NCI-H2029 (cell line): ENCODE measurements at regions not wholly inside any gene's neighbourhood (a gene's known extent, or its start where the extent isn't known, plus 50 kb on each side); places are given as distances from the start of the nearest gene placed in this dataset.

Source experiments
- DNase-seq: peaks from one replicate; lab custom pipeline; 2025; lab: John Stamatoyannopoulos, UW

DNA sequence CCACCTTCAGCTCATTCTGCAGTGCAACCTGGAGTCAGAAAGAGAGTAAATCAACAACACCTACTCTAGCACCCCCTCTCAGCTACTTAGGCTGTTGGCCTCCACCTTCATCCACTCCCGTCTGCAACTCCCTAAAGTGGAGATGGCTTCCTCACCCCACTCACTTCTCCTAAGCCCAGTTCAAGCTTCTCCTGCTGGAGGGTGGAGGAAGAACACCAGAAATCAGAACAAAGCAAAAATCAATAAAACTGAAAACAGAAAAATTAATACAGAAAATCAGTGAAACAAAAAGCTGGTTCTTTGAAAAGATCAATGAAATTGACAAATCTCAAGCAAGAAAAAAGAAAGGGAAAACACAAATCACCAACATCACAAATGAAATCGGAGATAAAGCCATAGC, 191.7 kb downstream of the ANAPC1 start:
- no peak for DNase-seq

DNA sequence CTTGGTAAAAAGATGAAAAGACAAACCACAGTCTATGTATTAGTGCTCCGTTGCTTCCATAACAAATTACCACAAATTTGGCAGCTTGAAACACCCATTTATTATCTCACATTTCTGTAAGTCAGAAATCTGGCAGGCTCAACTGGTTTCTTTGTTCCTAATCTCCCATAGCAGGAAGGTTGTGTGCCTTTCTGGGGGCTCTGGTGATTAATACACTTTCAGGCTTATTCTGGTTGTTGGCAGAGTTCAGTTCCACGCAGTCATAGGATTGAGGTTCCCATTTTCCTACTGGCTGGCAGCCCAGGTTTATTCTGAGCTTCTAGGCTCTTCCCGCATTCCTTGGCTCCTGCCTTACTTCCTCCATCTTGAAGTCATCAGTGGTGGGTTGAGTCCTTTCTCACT, 189.3 kb downstream of the ANAPC1 start:
- no peak for DNase-seq

DNA sequence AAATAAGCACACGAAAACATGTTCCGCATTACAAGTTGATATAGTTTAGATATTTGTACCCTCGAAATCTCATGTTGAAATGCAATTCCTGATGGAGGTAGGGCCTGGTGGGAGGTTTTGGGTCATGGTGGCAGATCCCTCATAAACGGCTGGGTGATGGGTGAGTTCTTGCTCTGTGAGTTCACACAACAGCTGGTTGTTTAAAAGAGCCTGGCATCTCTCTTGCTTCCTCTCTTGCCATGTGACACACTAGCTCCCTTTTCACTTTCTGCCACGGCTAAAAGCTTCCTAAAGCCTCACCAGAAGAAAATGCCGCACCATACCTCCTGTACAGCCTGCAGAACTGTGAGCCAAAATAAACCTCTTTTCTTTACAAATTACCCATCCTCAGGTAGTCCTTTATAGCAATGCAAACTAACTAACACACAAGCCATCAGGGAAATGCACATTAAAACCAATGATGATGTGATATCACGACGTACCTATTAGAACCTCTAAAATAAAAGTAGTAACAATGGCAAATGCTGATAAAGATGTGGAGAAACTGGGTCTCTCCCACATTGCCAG, 188.5 kb downstream of the ANAPC1 start:
- DNase-seq = no peak

DNA sequence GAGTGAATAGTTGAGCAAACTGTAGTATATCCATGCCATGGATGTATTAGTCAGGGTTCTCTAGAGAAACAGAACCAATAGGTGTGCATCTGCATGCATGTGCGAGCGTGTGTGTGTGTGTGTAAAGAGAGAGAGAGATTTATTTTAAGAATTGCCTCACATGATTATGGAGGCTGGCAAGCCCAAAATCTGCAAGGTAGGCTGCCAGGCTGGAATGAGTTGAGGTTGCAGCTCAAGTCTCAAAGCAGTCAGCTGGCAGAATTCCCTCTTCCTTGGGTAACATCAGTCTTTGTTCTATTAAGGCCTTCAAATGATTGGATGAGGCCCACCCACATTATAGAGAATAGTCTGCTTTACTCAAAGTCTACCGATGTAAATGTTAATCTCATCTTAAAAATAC, 187.8 kb downstream of the ANAPC1 start:
- DNase-seq = no peak

- DNase-seq = no peak
Measured at GRCh38 chr2:111697560-111697959, 186.4 kb downstream of the ANAPC1 start.

GRCh38 chr2:111698089-111698488, 185.9 kb downstream of the ANAPC1 start:
- no peak for DNase-seq

DNA sequence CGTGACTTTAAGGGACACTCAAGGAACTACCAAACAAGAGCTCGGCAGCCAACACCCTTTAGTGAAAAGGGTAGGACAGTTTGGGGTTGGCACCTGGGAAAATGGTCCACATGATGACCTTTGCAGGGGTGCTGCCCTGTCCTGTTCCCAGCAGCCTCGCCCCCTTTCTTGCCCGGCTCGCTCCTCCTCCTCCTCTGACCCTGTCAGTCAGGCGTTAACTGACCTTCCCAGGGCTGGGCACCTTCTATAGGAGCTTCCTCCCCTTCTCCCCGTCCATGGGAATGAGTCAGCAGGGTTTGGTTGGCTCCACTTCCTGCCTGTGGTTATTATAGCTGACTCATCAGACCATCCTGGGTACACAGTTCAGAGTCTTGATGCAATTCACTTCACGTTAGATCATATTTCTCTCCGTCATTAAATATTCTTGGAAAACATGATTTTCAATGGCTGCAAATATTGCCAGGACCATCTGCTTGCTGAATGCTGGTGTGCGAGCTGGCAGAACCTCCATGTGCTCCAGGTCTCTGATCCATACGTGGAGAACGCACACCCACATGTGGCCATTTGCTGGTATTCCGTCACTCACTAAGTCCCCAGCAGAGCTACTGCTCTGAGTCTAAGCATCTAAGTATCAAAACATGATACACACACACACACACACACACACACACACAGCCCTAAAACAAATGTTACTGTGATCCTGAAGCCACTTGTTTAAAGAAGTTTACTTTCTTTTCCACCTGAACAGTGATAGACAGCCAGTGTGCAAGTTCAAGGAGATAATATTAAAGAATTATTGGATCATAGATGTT, 185.0 kb downstream of the ANAPC1 start:
- peak; percentile 82 for DNase-seq

- DNase-seq = no peak
Measured at GRCh38 chr2:111701266-111701665, 182.7 kb downstream of the ANAPC1 start.

DNA sequence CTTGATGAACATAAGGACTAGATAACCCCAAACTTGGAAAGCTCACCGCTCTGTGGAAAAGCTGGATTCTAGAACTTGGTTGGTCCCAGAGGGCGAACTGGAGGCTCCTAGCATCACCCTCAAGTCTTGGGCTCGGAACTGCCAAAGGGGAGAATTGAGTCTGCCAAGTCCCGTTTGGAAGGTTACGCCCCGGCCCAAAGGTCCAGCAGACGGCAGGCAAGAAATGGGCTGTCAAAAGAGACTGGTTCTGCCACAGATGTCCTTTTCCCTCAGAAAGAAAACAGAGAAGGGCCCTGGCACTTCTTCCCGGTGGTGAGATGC, 182.2 kb downstream of the ANAPC1 start:
- DNase-seq = no peak

GRCh38 chr2:111702119-111702803, 181.7 kb downstream of the ANAPC1 start:
- DNase-seq = peak; percentile 55

DNA sequence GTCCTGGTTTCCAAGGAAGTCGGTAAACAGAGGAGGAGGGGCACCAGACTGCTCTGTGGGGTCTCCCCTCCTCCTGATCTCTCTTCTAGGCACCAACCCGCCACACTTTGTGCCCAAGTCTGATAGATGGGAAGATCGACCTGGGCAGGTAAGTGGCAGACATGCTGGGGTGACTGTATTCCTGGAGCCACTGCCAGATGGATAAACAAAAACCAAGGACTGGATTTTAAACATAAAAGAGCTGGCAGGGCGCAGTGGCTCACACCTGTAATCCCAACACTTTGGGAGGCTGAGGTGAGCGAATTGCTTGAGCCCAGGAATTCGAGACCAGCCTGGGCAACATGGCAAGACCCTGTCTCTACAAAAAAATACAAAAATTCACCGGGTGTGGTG, 181.2 kb downstream of the ANAPC1 start:
- DNase-seq = no peak

- DNase-seq = no peak
Measured at GRCh38 chr2:111703759-111704158, 180.2 kb downstream of the ANAPC1 start.

DNA sequence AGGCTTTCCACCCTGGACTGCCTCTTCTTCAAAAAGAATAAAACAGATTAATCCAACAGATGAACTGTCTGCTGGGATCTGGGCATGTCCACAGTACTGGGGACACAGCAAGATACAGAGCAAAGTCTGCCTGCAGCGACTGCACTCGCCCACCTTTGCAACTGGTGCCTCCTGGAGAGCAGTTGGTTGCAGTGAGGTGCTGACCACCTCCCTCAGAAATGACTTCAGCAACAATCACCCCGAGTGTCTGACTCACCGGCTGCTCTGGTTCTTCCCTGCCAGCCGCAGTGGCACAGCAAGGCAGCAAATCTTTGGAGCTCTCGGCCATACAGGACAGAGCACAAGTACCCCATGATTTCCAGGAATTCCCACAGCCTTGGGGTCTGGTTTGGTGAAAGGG, 179.7 kb downstream of the ANAPC1 start:
- no peak for DNase-seq

GRCh38 chr2:111705239-111705638, 178.8 kb downstream of the ANAPC1 start:
- DNase-seq = no peak

DNA sequence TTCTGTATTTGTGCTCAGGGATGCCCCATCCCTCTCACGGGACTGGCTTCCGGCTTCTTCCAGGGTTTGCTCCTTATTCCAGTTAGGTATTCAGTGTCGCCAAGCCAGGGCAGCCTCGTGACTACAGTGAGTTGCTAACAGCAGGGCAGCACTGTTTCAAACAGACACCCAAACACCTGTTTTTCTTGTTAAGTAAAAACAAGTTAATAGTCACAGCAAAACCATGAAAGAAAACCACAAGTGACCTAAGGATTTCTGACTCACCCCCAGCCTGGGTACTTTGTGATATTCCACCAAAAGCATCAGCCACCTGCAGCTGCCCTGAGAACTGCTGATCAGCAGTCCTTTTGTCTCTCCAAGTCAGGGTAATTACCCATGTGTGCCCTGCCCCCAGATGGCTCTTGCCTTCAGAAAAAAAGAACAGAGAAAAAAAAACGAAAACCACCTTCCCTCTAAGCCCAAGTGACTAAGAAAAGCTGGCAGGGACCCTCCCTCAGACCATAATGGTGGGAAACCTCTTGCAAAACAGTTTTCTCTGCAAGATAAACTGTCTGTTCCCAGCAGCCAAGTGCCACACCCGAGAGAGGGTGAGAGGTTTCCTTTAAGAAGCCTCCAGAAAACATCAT, 178.2 kb downstream of the ANAPC1 start:
- DNase-seq = no peak

GRCh38 chr2:111706481-111707001, 177.5 kb downstream of the ANAPC1 start:
- DNase-seq = no peak

GRCh38 chr2:111707700-111708099, 176.3 kb downstream of the ANAPC1 start:
- DNase-seq = no peak

- no peak for DNase-seq
Measured at GRCh38 chr2:111708476-111709180, 175.4 kb downstream of the ANAPC1 start.

- no peak for DNase-seq
Measured at GRCh38 chr2:111709321-111709720, 174.7 kb downstream of the ANAPC1 start.

DNA sequence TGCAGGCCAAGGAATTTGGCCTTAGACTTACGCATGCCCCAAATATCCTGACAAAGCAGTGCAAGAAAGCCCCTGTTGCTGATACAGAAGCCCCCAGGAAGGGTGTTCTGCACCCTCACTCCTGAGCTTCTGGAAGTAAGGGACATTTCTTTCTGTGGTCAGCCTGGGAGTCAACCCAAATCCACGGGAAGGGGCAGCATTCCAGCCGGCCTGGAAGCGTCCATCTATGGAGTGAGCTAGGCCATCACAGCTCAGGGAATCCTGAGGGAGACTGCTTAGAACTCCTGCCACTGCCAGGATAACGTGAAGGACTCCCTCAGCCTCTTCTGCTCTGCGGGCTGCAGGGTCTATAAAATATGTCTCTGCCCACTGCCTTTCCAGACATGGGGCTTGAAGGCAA, 173.9 kb downstream of the ANAPC1 start:
- DNase-seq = no peak

DNA sequence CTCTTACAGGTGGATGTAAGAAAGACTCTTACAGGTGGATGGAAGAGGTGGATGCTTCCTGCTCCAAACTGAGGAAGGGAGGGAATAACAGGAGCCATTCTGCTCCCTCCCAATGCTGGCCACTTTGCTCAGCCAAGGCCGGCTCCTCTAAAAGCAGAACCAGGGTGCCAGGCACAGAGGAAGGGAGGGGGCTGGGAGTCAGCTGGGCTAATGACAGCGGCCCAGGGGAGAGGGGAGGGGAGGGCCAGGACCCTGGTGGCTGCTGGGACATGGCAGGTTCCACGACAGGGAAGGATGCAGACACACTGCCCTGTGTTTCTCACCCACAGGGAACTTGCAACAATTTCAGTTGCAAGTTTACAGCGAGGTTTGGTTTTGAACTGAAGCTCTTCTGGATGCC, 173.4 kb downstream of the ANAPC1 start:
- DNase-seq = no peak

DNA sequence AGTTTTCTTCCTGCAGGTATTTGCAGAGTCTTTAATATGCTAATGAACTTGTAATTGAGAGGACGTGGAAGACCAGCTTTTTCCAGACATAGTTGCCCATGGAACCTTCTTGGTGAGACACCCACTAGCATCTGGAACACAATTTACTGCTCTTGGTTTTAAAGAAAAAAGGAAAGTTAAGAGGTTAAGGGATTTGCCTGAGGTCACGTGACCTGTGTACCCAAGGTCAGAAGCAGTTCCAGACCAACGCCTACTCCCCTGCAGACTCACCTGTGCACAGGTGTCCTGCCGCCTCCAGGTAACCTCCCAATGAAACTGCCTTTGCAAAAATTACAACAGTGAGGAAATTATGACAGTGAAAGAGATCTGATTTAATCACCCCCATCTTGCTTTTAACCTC, 172.7 kb downstream of the ANAPC1 start:
- DNase-seq = no peak
